Fibroblast of lung (primary cell): ENCODE measurements at regions not wholly inside any gene's neighbourhood (a gene's known extent, or its start where the extent isn't known, plus 50 kb on each side); places are given as distances from the start of the nearest gene placed in this dataset.

Source experiments
- DNase-seq, 2 donors: peaks; one replicate each; pipeline versions ENCODE4 v3.0.0 to v3.0.0-alpha.2; 2010; ENCODE audit warnings: low read depth in 2 of 2
- H2AFZ ChIP-seq: 2 replicates; pipeline ENCODE4 v1.5.1; 2012; ENCODE audit warnings: low read length, control low read depth, inconsistent platforms
- H3K27ac ChIP-seq: 2 replicates; pipeline ENCODE4 v1.5.1; 2011; ENCODE audit warnings: low read length, control low read depth; ENCODE audit not compliant: insufficient read depth
- H3K27me3 ChIP-seq: 2 replicates; pipeline ENCODE4 v1.5.1; 2011; ENCODE audit warnings: mild to moderate bottlenecking, low read length; ENCODE audit not compliant: control insufficient read depth, insufficient read depth
- H3K36me3 ChIP-seq: 2 replicates; pipeline ENCODE4 v1.5.1; 2011; ENCODE audit warnings: low read length; ENCODE audit not compliant: control insufficient read depth, insufficient read depth
- H3K4me1 ChIP-seq: 2 replicates; pipeline ENCODE4 v1.5.1; 2011; ENCODE audit warnings: low read length; ENCODE audit not compliant: control insufficient read depth, insufficient read depth; ENCODE audit errors: extremely low read depth
- H3K4me2 ChIP-seq: 2 replicates; pipeline ENCODE4 v1.5.1; 2011; ENCODE audit warnings: low read length, control low read depth; ENCODE audit not compliant: insufficient read depth; ENCODE audit errors: extremely low read depth
- H3K4me3 ChIP-seq, 4 experiments: fragments of 200-600 bp in 1 of 4; sonication (generic) in 1 of 4; replicated peaks in 1 of 4; 2 replicates each; pipeline ENCODE4 v1.5.1; 2011 to 2016; ENCODE audit warnings: low read length in 4 of 4, low read depth in 3 of 4, mild to moderate bottlenecking in 3 of 4, control low read depth in 2 of 4, inconsistent platforms in 1 of 4, mixed read lengths in 1 of 4; ENCODE audit not compliant: insufficient read depth in 1 of 4; ENCODE audit errors: control extremely low read depth in 1 of 4
- H3K79me2 ChIP-seq: 2 replicates; pipeline ENCODE4 v1.5.1; 2012; ENCODE audit warnings: mild to moderate bottlenecking, low read length, inconsistent platforms; ENCODE audit not compliant: control insufficient read depth, insufficient read depth
- H3K9ac ChIP-seq: 2 replicates; pipeline ENCODE4 v1.5.1; 2011; ENCODE audit warnings: mild to moderate bottlenecking, low read length, control low read depth; ENCODE audit not compliant: insufficient read depth
- H3K9me3 ChIP-seq: 2 replicates; pipeline ENCODE4 v1.5.1; 2012; ENCODE audit warnings: low read depth, low read length; ENCODE audit not compliant: control insufficient read depth, insufficient read depth
- H4K20me1 ChIP-seq: 2 replicates; pipeline ENCODE4 v1.5.1; 2011; ENCODE audit warnings: low read length; ENCODE audit not compliant: control insufficient read depth, insufficient read depth; ENCODE audit errors: extremely low read depth
- EZH2 ChIP-seq: IDR thresholded peaks from 2 replicates; pipeline ENCODE4 v1.5.1; 2012; ENCODE audit warnings: low read length, control low read depth, mild to moderate bottlenecking; ENCODE audit errors: missing control alignments
- TF ChIP-seq, protein P1 (sequence below), 2 donors: IDR thresholded peaks in 1 of 2; conservative IDR thresholded peaks in 1 of 2; 1 replicate in 1 of 2; 2 replicates in 1 of 2; pipeline ENCODE4 v1.5.1; 2011 to 2012; ENCODE audit warnings: low read length in 2 of 2, control low read depth in 1 of 2, inconsistent platforms in 1 of 2, low read depth in 1 of 2, mild to moderate bottlenecking in 1 of 2

DNA sequence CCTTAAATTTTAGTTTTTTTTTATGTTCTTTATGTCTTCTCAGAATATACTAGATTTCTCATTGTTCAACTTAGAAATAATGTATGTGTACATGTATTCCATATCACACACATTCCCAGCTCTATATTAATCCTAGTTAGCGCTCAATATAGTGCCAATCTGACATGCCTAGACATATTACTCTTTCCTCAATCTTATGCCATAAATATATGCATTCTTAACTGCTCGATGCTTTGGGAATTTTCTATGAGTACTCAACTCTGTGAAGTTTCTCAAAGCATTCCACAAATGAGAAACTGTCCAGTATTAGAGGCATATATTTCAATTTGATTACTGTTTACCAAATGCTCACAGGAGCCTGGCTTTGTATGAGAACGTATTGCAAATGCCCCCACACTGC, 231.2 kb upstream of the VEGFC start:
- H3K27ac ChIP-seq: no peak overlapping the region
- TF ChIP-seq, protein P1, sequence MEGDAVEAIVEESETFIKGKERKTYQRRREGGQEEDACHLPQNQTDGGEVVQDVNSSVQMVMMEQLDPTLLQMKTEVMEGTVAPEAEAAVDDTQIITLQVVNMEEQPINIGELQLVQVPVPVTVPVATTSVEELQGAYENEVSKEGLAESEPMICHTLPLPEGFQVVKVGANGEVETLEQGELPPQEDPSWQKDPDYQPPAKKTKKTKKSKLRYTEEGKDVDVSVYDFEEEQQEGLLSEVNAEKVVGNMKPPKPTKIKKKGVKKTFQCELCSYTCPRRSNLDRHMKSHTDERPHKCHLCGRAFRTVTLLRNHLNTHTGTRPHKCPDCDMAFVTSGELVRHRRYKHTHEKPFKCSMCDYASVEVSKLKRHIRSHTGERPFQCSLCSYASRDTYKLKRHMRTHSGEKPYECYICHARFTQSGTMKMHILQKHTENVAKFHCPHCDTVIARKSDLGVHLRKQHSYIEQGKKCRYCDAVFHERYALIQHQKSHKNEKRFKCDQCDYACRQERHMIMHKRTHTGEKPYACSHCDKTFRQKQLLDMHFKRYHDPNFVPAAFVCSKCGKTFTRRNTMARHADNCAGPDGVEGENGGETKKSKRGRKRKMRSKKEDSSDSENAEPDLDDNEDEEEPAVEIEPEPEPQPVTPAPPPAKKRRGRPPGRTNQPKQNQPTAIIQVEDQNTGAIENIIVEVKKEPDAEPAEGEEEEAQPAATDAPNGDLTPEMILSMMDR (conservative IDR thresholded peaks at IDR 0.05 in 1 of 2, IDR thresholded peaks at IDR 0.05 in 1 of 2; ENCODE audit: low read depth in 1 of 2, low read length in 2 of 2): no peak
- TF ChIP-seq EZH2: no peak
- no peak for DNase-seq

DNA sequence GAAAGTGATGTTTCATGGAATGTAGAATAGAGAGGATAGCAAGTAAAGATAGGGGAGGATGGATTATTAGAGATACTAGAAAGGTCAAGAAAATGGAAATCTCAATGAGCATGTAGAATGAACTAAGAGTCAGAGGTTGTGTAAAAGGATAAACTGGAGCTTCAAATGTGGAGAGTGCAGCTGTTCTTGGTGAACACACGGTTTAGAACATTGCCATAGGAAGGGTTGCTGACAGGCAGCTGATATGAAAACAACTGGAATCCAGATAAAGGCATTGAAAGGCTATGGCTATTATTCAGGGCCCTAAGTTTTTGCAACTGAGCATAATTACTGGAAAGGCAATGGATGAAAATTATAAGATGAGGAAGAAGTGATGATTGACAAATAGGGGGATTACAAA, 239.6 kb upstream of the VEGFC start:
- Histone ChIP-seq H3K36me3 (no peaks in the 10 kb centered on the region), H3K27ac (no peak overlapping the region), H4K20me1 (no peaks in the 10 kb centered on the region), H3K4me3 (no peak overlapping the region), H3K4me2 (no peak overlapping the region), H3K4me1 (no peaks in the 10 kb centered on the region), H3K27me3 (no peaks in the 10 kb centered on the region), H3K9me3 (no peaks in the 10 kb centered on the region), H3K79me2 (no peaks in the 10 kb centered on the region), H3K9ac (no peak overlapping the region), H2AFZ (no peak overlapping the region)
- TF ChIP-seq EZH2: no peak
- TF ChIP-seq, protein P1 (conservative IDR thresholded peaks at IDR 0.05 in 1 of 2, IDR thresholded peaks at IDR 0.05 in 1 of 2; ENCODE audit: low read depth in 1 of 2, low read length in 2 of 2): no peak
- DNase-seq: no peak

More for the DNA sequence above, 231.2 kb upstream of the VEGFC start:
- Histone ChIP-seq H3K4me3 (no peak overlapping the region), H3K4me2 (no peak overlapping the region), H3K27me3 (no peaks in the 10 kb centered on the region), H4K20me1 (no peaks in the 10 kb centered on the region), H3K36me3 (no peaks in the 10 kb centered on the region), H2AFZ (peak overlapping the region; percentile 53), H3K9ac (no peak overlapping the region), H3K79me2 (no peaks in the 10 kb centered on the region), H3K4me1 (no peaks in the 10 kb centered on the region), H3K9me3 (no peaks in the 10 kb centered on the region)

DNA sequence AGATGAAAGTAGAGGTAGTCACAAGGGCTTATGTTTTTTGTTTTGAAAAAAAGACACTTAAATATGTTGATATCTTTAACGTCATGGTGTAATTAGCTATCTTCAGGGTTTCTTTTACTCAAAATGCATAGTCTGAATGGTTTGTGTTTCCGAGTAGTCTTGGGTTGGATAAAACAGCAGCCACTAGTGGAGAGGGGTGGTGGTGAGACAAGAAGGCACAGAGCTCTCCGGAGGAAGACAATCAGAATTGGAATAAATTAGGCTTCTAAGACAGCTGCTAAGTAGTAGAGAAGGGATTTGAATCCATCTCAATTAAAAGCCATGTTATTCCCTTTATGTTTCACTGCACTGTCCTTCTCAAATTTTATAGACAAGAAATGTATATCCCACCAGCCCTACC, 240.4 kb upstream of the VEGFC start:
- DNase-seq: no peak
- H3K4me2 ChIP-seq: no peak overlapping the region
- no peaks in the 10 kb centered on the region for H3K4me1 ChIP-seq
- TF ChIP-seq EZH2: no peak
- TF ChIP-seq, protein P1 (conservative IDR thresholded peaks at IDR 0.05 in 1 of 2, IDR thresholded peaks at IDR 0.05 in 1 of 2; ENCODE audit: low read depth in 1 of 2, low read length in 2 of 2): peak in 1 of 2 donors; percentile 16
- no peaks in the 10 kb centered on the region for H3K36me3 ChIP-seq
- H3K9me3 ChIP-seq: no peaks in the 10 kb centered on the region
- no peak overlapping the region for H3K4me3 ChIP-seq
- H3K79me2 ChIP-seq: no peaks in the 10 kb centered on the region
- no peaks in the 10 kb centered on the region for H3K27me3 ChIP-seq
- no peak overlapping the region for H3K27ac ChIP-seq
- H2AFZ ChIP-seq: no peak overlapping the region
- no peaks in the 10 kb centered on the region for H4K20me1 ChIP-seq
- no peak overlapping the region for H3K9ac ChIP-seq
